ENCODE measurements at regions not wholly inside any gene's neighbourhood (a gene's known extent, or its start where the extent isn't known, plus 50 kb on each side); places are given as distances from the start of the nearest gene placed in this dataset.

GRCh38 chr2:56102866-56103265 lies 80.9 kb upstream of the CCDC85A start:
- Mint-ChIP-seq H3K4me1 (ENCODE audit: unreplicated experiment) (no peaks in the 10 kb centered on the region), H3K27me3 (ENCODE audit: unreplicated experiment) (no peaks in the 10 kb centered on the region), H3K4me3 (ENCODE audit: unreplicated experiment) (no peak overlapping the region), H3K9me3 (ENCODE audit: unreplicated experiment) (peaks cover 4% of the 10 kb centered on the region), H3K27ac (ENCODE audit: unreplicated experiment) (no peak overlapping the region), H3K36me3 (ENCODE audit: unreplicated experiment) (no peaks in the 10 kb centered on the region)
- TF ChIP-seq CTCF (IDR thresholded peaks at IDR 0.05) = no peak
- DNase-seq (ENCODE audit: extremely low spot score, unreplicated experiment) = no peak

- Mint-ChIP-seq H3K9me3 (ENCODE audit: unreplicated experiment) (peaks cover 4% of the 10 kb centered on the region), H3K36me3 (ENCODE audit: unreplicated experiment) (no peaks in the 10 kb centered on the region), H3K27ac (ENCODE audit: unreplicated experiment) (no peak overlapping the region), H3K27me3 (ENCODE audit: unreplicated experiment) (no peaks in the 10 kb centered on the region), H3K4me3 (ENCODE audit: unreplicated experiment) (no peak overlapping the region), H3K4me1 (ENCODE audit: unreplicated experiment) (no peaks in the 10 kb centered on the region)
- no peak for DNase-seq (ENCODE audit: extremely low spot score, unreplicated experiment)
- TF ChIP-seq CTCF (IDR thresholded peaks at IDR 0.05) = no peak
These were observed 78.8 kb upstream of the CCDC85A start for GRCh38 chr2:56104962-56105361.

- Mint-ChIP-seq H3K27me3 (ENCODE audit: unreplicated experiment) (no peaks in the 10 kb centered on the region), H3K4me1 (ENCODE audit: unreplicated experiment) (no peaks in the 10 kb centered on the region), H3K4me3 (ENCODE audit: unreplicated experiment) (no peak overlapping the region), H3K27ac (ENCODE audit: unreplicated experiment) (no peak overlapping the region), H3K36me3 (ENCODE audit: unreplicated experiment) (no peaks in the 10 kb centered on the region), H3K9me3 (ENCODE audit: unreplicated experiment) (peaks cover 4% of the 10 kb centered on the region)
- no peak for TF ChIP-seq CTCF (IDR thresholded peaks at IDR 0.05)
- no peak for DNase-seq (ENCODE audit: extremely low spot score, unreplicated experiment)
These were observed 76.1 kb upstream of the CCDC85A start for GRCh38 chr2:56107502-56108220.

GRCh38 chr2:56108806-56109205 lies 75.0 kb upstream of the CCDC85A start:
- no peak for TF ChIP-seq CTCF (IDR thresholded peaks at IDR 0.05)
- H3K4me3 Mint-ChIP-seq (ENCODE audit: unreplicated experiment) = no peak overlapping the region
- peaks cover 2% of the 10 kb centered on the region for H3K27me3 Mint-ChIP-seq (ENCODE audit: unreplicated experiment)

GRCh38 chr2:56109994-56110393 lies 73.8 kb upstream of the CCDC85A start:
- no peak overlapping the region for H3K27ac Mint-ChIP-seq (ENCODE audit: unreplicated experiment)
- no peak for TF ChIP-seq CTCF (IDR thresholded peaks at IDR 0.05)
- H3K36me3 Mint-ChIP-seq (ENCODE audit: unreplicated experiment) = no peaks in the 10 kb centered on the region
- no peak overlapping the region for H3K4me3 Mint-ChIP-seq (ENCODE audit: unreplicated experiment)
- no peaks in the 10 kb centered on the region for H3K4me1 Mint-ChIP-seq (ENCODE audit: unreplicated experiment)
- no peak for DNase-seq (ENCODE audit: extremely low spot score, unreplicated experiment)
- H3K27me3 Mint-ChIP-seq (ENCODE audit: unreplicated experiment) = peaks cover 3% of the 10 kb centered on the region
- no peaks in the 10 kb centered on the region for H3K9me3 Mint-ChIP-seq (ENCODE audit: unreplicated experiment)

More at GRCh38 chr2:56108806-56109205, 75.0 kb upstream of the CCDC85A start:
- H3K4me1 Mint-ChIP-seq (ENCODE audit: unreplicated experiment) = no peaks in the 10 kb centered on the region
- no peaks in the 10 kb centered on the region for H3K9me3 Mint-ChIP-seq (ENCODE audit: unreplicated experiment)
- H3K36me3 Mint-ChIP-seq (ENCODE audit: unreplicated experiment) = no peaks in the 10 kb centered on the region
- no peak for DNase-seq (ENCODE audit: extremely low spot score, unreplicated experiment)
- H3K27ac Mint-ChIP-seq (ENCODE audit: unreplicated experiment) = no peak overlapping the region

All from osteocyte (in vitro differentiated cells).